ENCODE measurements at regions not wholly inside any gene's neighbourhood (a gene's known extent, or its start where the extent isn't known, plus 50 kb on each side); places are given as distances from the start of the nearest gene placed in this dataset.

GRCh38 chr3:110332629-110333028 is 739.0 kb upstream of the NECTIN3 start:
- intact Hi-C loops (cut with micrococcal nuclease; ENCODE audit: unreplicated experiment), result no loop called here
- Histone ChIP-seq H2AFZ (ENCODE audit: control insufficient read depth, low read depth, low read length) (no peak overlapping the region), H3K4me1 (ENCODE audit: control insufficient read depth, insufficient read depth, low read length) (no peaks in the 10 kb centered on the region), H3K9me3 (replicated peaks; ENCODE audit: control insufficient read depth, insufficient read depth, low read length) (no peaks in the 10 kb centered on the region), H3K4me3 (no peak overlapping the region), H3K36me3 (ENCODE audit: control insufficient read depth in 2 of 2, insufficient read depth in 2 of 2, low read length in 1 of 2) (no peaks in the 10 kb centered on the region), H3K4me2 (ENCODE audit: control insufficient read depth, insufficient read depth) (no peak overlapping the region), H3K9ac (ENCODE audit: control insufficient read depth, insufficient read depth, low read length) (no peak overlapping the region), H4K20me1 (ENCODE audit: control insufficient read depth, insufficient read depth) (no peaks in the 10 kb centered on the region), H3K27ac (ENCODE audit: control insufficient read depth, insufficient read depth) (no peak overlapping the region), H3K27me3 (replicated peaks in 1 of 2; ENCODE audit: control insufficient read depth in 2 of 2, insufficient read depth in 2 of 2, low read length in 1 of 2) (no peaks in the 10 kb centered on the region), H3K79me2 (ENCODE audit: control insufficient read depth, insufficient read depth, low read length) (no peaks in the 10 kb centered on the region)
- FAIRE-seq, result no peak
- in situ Hi-C loops (cut with MboI), result no loop called here
- no TSS peak for BruUV-seq (replicated peaks)
- no peak for TF ChIP-seq SUZ12 (IDR thresholded peaks at IDR 0.05; ENCODE audit: unreplicated experiment)
- no peak for TF ChIP-seq HDAC6 (IDR thresholded peaks at IDR 0.05; ENCODE audit: unreplicated experiment)
- no peak for TF ChIP-seq E4F1 (IDR thresholded peaks at IDR 0.05; ENCODE audit: borderline replicate concordance, partially characterized antibody)
- no peak for TF ChIP-seq CTCF (IDR thresholded peaks at IDR 0.05 in 2 of 3, conservative IDR thresholded peaks at IDR 0.05 in 1 of 3; ENCODE audit: control insufficient read depth in 2 of 3, extremely low read depth in 1 of 3, insufficient read depth in 1 of 3, low read depth in 3 of 3, low read length in 3 of 3)
- TF ChIP-seq YBX1 (IDR thresholded peaks at IDR 0.05), result no peak
- no peak for TF ChIP-seq WRNIP1 (IDR thresholded peaks at IDR 0.05; ENCODE audit: borderline replicate concordance, low read depth, low read length)
- no peak for TF ChIP-seq BCL11A (IDR thresholded peaks at IDR 0.05; ENCODE audit: low read depth, low read length)
- WGBS (ENCODE audit: insufficient coverage, insufficient replicate concordance, low lambda C conversion rate, missing lambda C conversion rate), result 10% methylated on average over 3 of the region's 3 CpGs
- SMC1A ChIA-PET (ENCODE audit: uncharacterized antibody, unreplicated experiment), result no interaction called here
- POLR2A ChIA-PET, result no interaction called here
- RAD21 ChIA-PET (ENCODE audit: unreplicated experiment), result no interaction called here
- CTCF ChIA-PET, result no interaction called here
- no peak for ATAC-seq
- no peak for DNase-seq (ENCODE audit: low read depth, low spot score)

Measured in GM12878 (cell line).